ENCODE measurements at regions not wholly inside any gene's neighbourhood (a gene's known extent, or its start where the extent isn't known, plus 50 kb on each side); places are given as distances from the start of the nearest gene placed in this dataset.

GRCh38 chr10:2861632-2862210 lies 205.6 kb upstream of the PFKP start:
- no peak for DNase-seq (ENCODE audit: low spot score in 2 of 2)
- Histone ChIP-seq H3K9me3 (no peaks in the 10 kb centered on the region), H3K27ac (no peak overlapping the region), H3K4me3 (no peak overlapping the region), H3K36me3 (no peaks in the 10 kb centered on the region), H3K4me1 (no peaks in the 10 kb centered on the region), H3K27me3 (no peaks in the 10 kb centered on the region)
- TF ChIP-seq EP300 (IDR thresholded peaks at IDR 0.05) (no peak), POLR2A (IDR thresholded peaks at IDR 0.05) (no peak), CTCF (IDR thresholded peaks at IDR 0.05) (no peak)
- 34% methylated on average over 6 of the region's 6 CpGs for WGBS

- DNase-seq (ENCODE audit: low spot score in 2 of 2): no peak
- Histone ChIP-seq H3K27ac (no peak overlapping the region), H3K4me3 (no peak overlapping the region), H3K27me3 (peaks cover 9% of the 10 kb centered on the region), H3K36me3 (no peaks in the 10 kb centered on the region), H3K9me3 (no peaks in the 10 kb centered on the region), H3K4me1 (no peaks in the 10 kb centered on the region)
- no peak for TF ChIP-seq POLR2A (IDR thresholded peaks at IDR 0.05)
- TF ChIP-seq EP300 (IDR thresholded peaks at IDR 0.05): no peak
- TF ChIP-seq CTCF (IDR thresholded peaks at IDR 0.05): no peak
- no peak for TF ChIP-seq POLR2AphosphoS5 (IDR thresholded peaks at IDR 0.05)
- 72% methylated on average over 2 of the region's 2 CpGs for WGBS
Measured at GRCh38 chr10:2858452-2858851, 208.9 kb upstream of the PFKP start.

GRCh38 chr10:2856598-2856997 lies 210.8 kb upstream of the PFKP start:
- no peak for TF ChIP-seq CTCF (IDR thresholded peaks at IDR 0.05)
- TF ChIP-seq EP300 (IDR thresholded peaks at IDR 0.05): no peak
- TF ChIP-seq POLR2A (IDR thresholded peaks at IDR 0.05): no peak
- TF ChIP-seq POLR2AphosphoS5 (IDR thresholded peaks at IDR 0.05): no peak
- 48% methylated on average over 6 of the region's 6 CpGs for WGBS
- no peaks in the 10 kb centered on the region for H3K4me1 ChIP-seq
- H3K27ac ChIP-seq: no peak overlapping the region
- H3K9me3 ChIP-seq: no peaks in the 10 kb centered on the region
- no peaks in the 10 kb centered on the region for H3K36me3 ChIP-seq
- no peak for DNase-seq (ENCODE audit: low spot score in 2 of 2)
- H3K27me3 ChIP-seq: peaks cover 9% of the 10 kb centered on the region
- H3K4me3 ChIP-seq: no peak overlapping the region

GRCh38 chr10:2852574-2853323 lies 214.6 kb upstream of the PFKP start:
- no peak for DNase-seq (ENCODE audit: low spot score in 2 of 2)
- no peaks in the 10 kb centered on the region for H3K9me3 ChIP-seq
- H3K27ac ChIP-seq: no peak overlapping the region
- TF ChIP-seq EP300 (IDR thresholded peaks at IDR 0.05) (no peak), POLR2A (IDR thresholded peaks at IDR 0.05) (no peak), POLR2AphosphoS5 (IDR thresholded peaks at IDR 0.05) (no peak), CTCF (IDR thresholded peaks at IDR 0.05) (no peak)
- H3K36me3 ChIP-seq: no peaks in the 10 kb centered on the region
- H3K27me3 ChIP-seq: peaks cover 9% of the 10 kb centered on the region
- no peaks in the 10 kb centered on the region for H3K4me1 ChIP-seq
- H3K4me3 ChIP-seq: no peak overlapping the region
- 51% methylated on average over 2 of the region's 2 CpGs for WGBS

GRCh38 chr10:2851566-2851965 lies 215.8 kb upstream of the PFKP start:
- H3K27ac ChIP-seq: no peak overlapping the region
- DNase-seq (ENCODE audit: low spot score in 2 of 2): no peak
- no peaks in the 10 kb centered on the region for H3K36me3 ChIP-seq
- WGBS: 45% methylated on average over 3 of the region's 3 CpGs
- TF ChIP-seq CTCF (IDR thresholded peaks at IDR 0.05): no peak
- no peak for TF ChIP-seq EP300 (IDR thresholded peaks at IDR 0.05)
- TF ChIP-seq POLR2A (IDR thresholded peaks at IDR 0.05): no peak
- TF ChIP-seq POLR2AphosphoS5 (IDR thresholded peaks at IDR 0.05): no peak
- H3K27me3 ChIP-seq: peaks cover 9% of the 10 kb centered on the region
- no peak overlapping the region for H3K4me3 ChIP-seq
- no peaks in the 10 kb centered on the region for H3K9me3 ChIP-seq
- H3K4me1 ChIP-seq: no peaks in the 10 kb centered on the region

All from suprapubic skin (tissue), 4 donors.